ENCODE measurements at regions not wholly inside any gene's neighbourhood (a gene's known extent, or its start where the extent isn't known, plus 50 kb on each side); places are given as distances from the start of the nearest gene placed in this dataset.

GRCh38 chr7:35537067-35538023 is 157.6 kb downstream of the HERPUD2 start:
- TF ChIP-seq POLR2A (IDR thresholded peaks at IDR 0.05) (no peak), CTCF (IDR thresholded peaks at IDR 0.05 in 4 of 5, conservative IDR thresholded peaks at IDR 0.05 in 1 of 5) (peak; percentile 64 to 91 (median 82))

Measured in gastrocnemius medialis (tissue), 4 donors.